GM23338 (cell line): ENCODE measurements at regions not wholly inside any gene's neighbourhood (a gene's known extent, or its start where the extent isn't known, plus 50 kb on each side); places are given as distances from the start of the nearest gene placed in this dataset.

Experiments
- ATAC-seq: fragments of 200-7000 bp; cut with Tn5 transposase; 3 replicates; pipeline ENCODE4 v1.9.1; 2020
- DNase-seq: peaks from one replicate; pipeline ENCODE4 v3.0.0-alpha.2; 2015; ENCODE audit warnings: low spot score
- H2AFZ ChIP-seq: fragments of 200-600 bp; sonication (generic); 2 replicates; pipeline ENCODE4 v1.8.0; 2016; ENCODE audit warnings: antibody characterized with exemption, mild to moderate bottlenecking, moderate library complexity
- H3F3A ChIP-seq: fragments of 200-600 bp; sonication (generic); replicated peaks from 2 replicates; pipeline ENCODE4 v1.8.0; 2017; ENCODE audit warnings: antibody characterized with exemption, mixed run types, low read depth
- H3K27ac ChIP-seq: fragments of 200-600 bp; sonication (generic); 2 replicates; pipeline ENCODE4 v1.6.1; 2016; ENCODE audit warnings: low read depth
- H3K27me3 ChIP-seq: fragments of 200-600 bp; sonication (generic); 2 replicates; pipeline ENCODE4 v1.8.0; 2016; ENCODE audit warnings: mild to moderate bottlenecking, mixed run types, moderate library complexity; ENCODE audit not compliant: insufficient read depth
- H3K36me3 ChIP-seq: fragments of 200-600 bp; sonication (generic); 2 replicates; pipeline ENCODE4 v1.8.0; 2016; ENCODE audit warnings: mild to moderate bottlenecking; ENCODE audit not compliant: insufficient read depth
- H3K4me1 ChIP-seq: fragments of 200-600 bp; sonication (generic); 2 replicates; pipeline ENCODE4 v1.8.0; 2016; ENCODE audit warnings: mild to moderate bottlenecking, moderate library complexity; ENCODE audit not compliant: insufficient read depth
- H3K4me2 ChIP-seq: fragments of 200-600 bp; sonication (generic); 2 replicates; pipeline ENCODE4 v1.7.1; 2017; ENCODE audit warnings: mixed run types
- H3K4me3 ChIP-seq: fragments of 200-600 bp; sonication (generic); 2 replicates; pipeline ENCODE4 v1.6.1; 2016; ENCODE audit warnings: mixed run types
- H3K79me2 ChIP-seq: fragments of 200-600 bp; sonication (generic); replicated peaks from 2 replicates; pipeline ENCODE4 v1.8.0; 2017; ENCODE audit warnings: mild to moderate bottlenecking; ENCODE audit not compliant: insufficient read depth
- H3K9me2 ChIP-seq: fragments of 200-600 bp; sonication (generic); 2 replicates; pipeline ENCODE4 v1.8.0; 2017; ENCODE audit not compliant: insufficient read depth
- H4K20me1 ChIP-seq: fragments of 200-600 bp; sonication (generic); replicated peaks from 2 replicates; pipeline ENCODE4 v1.8.0; 2017; ENCODE audit warnings: mild to moderate bottlenecking; ENCODE audit not compliant: insufficient read depth
- H3K27ac Mint-ChIP-seq: 2 replicates; pipeline ENCODE4 v1.8.0; 2020; ENCODE audit warnings: inconsistent platforms, mild to moderate bottlenecking, moderate library complexity, mixed read lengths
- H3K27me3 Mint-ChIP-seq: 3 replicates; pipeline ENCODE4 v1.8.0; 2022; ENCODE audit warnings: low read depth, mild to moderate bottlenecking, moderate library complexity, mixed read lengths, inconsistent platforms; ENCODE audit not compliant: insufficient read depth, poor library complexity
- H3K36me3 Mint-ChIP-seq: 3 replicates; pipeline ENCODE4 v1.8.0; 2021; ENCODE audit warnings: low read depth, mild to moderate bottlenecking, inconsistent platforms, moderate library complexity, mixed read lengths
- H3K4me1 Mint-ChIP-seq: 3 replicates; pipeline ENCODE4 v1.8.0; 2020; ENCODE audit warnings: mild to moderate bottlenecking, inconsistent platforms, mixed read lengths
- H3K4me3 Mint-ChIP-seq: 3 replicates; pipeline ENCODE4 v1.8.0; 2021; ENCODE audit warnings: moderate library complexity, mild to moderate bottlenecking, inconsistent platforms, mixed read lengths
- H3K9me3 Mint-ChIP-seq: 3 replicates; pipeline ENCODE4 v1.8.0; 2020; ENCODE audit warnings: moderate library complexity, mild to moderate bottlenecking, inconsistent platforms, mixed read lengths
- CREB1 ChIP-seq: fragments of 250-450 bp; sonication (Bioruptor Pico); IDR thresholded peaks from 2 replicates; pipeline ENCODE4 v1.5.0; 2020; ENCODE audit warnings: low read depth, mild to moderate bottlenecking, moderate library complexity
- EZH2 ChIP-seq: fragments of 200-600 bp; sonication (generic); IDR thresholded peaks from one replicate; pipeline ENCODE4 v1.8.0; 2017; ENCODE audit warnings: antibody characterized with exemption, mild to moderate bottlenecking, low read depth; ENCODE audit not compliant: unreplicated experiment
- EZH2phosphoT487 ChIP-seq: fragments of 200-600 bp; sonication (generic); IDR thresholded peaks from one replicate; pipeline ENCODE4 v1.8.1; 2018; ENCODE audit warnings: antibody characterized with exemption; ENCODE audit not compliant: unreplicated experiment
- JUNB ChIP-seq: IDR thresholded peaks from one replicate; pipeline ENCODE4 v1.6.1; 2016; ENCODE audit warnings: antibody characterized with exemption; ENCODE audit not compliant: unreplicated experiment
- ZNF331 ChIP-seq: fragments of 250-450 bp; sonication (Bioruptor Pico); IDR thresholded peaks from 2 replicates; pipeline ENCODE4 v1.5.0; 2020; ENCODE audit warnings: low read depth, mild to moderate bottlenecking, moderate library complexity
- TF ChIP-seq, protein P1 (sequence below): IDR thresholded peaks from 2 replicates; pipeline ENCODE4 v1.6.1; 2016; ENCODE audit warnings: antibody characterized with exemption
- TF ChIP-seq, protein P2 (sequence below): IDR thresholded peaks from one replicate; pipeline ENCODE4 v1.6.1; 2018; ENCODE audit warnings: antibody characterized with exemption; ENCODE audit not compliant: unreplicated experiment
- TF ChIP-seq, protein P3 (sequence below): fragments of 250-450 bp; sonication (Bioruptor Pico); IDR thresholded peaks from 2 replicates; pipeline ENCODE4 v1.5.0; 2020; ENCODE audit warnings: mild to moderate bottlenecking, moderate library complexity
- TF ChIP-seq, protein P4 (sequence below), 2 experiments: fragments of 200-600 bp in 1 of 2; sonication (generic) in 1 of 2; conservative IDR thresholded peaks; 2 replicates each; pipeline versions ENCODE4 v1.5.1 to v1.6.1; 2016 to 2017; ENCODE audit warnings: antibody characterized with exemption in 2 of 2, low read depth in 2 of 2, mild to moderate bottlenecking in 2 of 2, moderate library complexity in 1 of 2

DNA sequence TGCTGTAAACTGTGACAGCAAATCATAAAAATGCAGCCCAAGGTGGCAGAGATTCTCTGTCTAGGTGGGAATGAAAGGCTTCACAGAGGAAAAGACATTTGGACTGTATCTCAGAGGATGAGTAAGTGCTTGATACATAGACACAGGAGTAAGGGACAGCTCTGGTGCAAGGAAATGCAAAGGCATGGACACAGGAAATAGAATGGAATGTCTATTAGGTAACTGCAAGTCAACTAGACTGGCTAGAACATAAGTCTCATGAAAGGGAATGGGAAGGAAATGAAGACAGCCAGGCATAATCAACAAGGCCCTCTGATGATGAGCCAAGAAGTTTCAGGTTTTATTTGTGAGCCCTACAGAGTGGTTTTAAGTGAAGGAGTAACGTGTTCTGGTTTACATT, 321.7 kb downstream of the SUCLA2 start (continued):
- TF ChIP-seq JUNB (no peak), EZH2phosphoT487 (no peak)

DNA sequence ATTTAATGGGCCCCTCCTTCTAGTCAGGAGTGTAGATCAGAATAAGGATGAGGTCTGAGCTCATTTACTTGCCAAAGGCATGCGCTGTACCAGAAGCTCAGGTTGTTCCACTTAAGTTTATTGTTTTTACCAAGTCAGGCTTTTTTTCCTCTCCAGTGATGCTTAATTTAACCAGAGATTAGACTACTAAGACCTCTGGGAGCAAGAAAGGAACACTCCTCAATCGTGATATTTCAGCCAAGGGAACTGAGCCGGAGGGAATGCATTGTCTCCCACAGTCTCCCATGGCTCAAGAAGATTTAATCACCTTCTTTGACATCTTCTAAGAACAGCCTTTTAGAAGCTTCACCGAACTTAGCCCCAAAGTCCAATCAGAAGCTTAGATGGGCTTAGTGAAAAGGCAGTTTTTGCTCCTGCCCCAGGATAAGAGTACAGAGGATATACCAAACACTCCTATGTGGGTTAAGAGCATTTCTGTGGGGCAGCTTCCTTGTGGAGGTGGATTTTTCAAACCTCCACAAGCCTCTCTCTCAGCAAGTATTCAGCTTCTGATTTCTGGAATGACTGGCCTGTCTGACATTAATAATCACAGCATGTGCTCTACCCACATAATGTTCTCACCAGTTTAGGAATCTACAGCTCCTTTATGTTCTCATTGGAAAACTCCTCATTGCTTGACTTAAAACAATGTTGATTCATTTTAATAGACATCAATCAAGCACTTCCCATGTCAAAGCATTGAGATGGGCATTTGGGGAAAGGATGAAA, 322.7 kb downstream of the SUCLA2 start:
- H3K9me3 Mint-ChIP-seq: no peaks in the 10 kb centered on the region
- DNase-seq: no peak
- H3K27me3 Mint-ChIP-seq: peaks cover 1% of the 10 kb centered on the region
- H3K4me3 ChIP-seq: no peak overlapping the region
- no peaks in the 10 kb centered on the region for H3K79me2 ChIP-seq
- H3K36me3 Mint-ChIP-seq: no peaks in the 10 kb centered on the region
- no peaks in the 10 kb centered on the region for H3K9me2 ChIP-seq
- no peaks in the 10 kb centered on the region for H4K20me1 ChIP-seq
- H3K4me2 ChIP-seq: no peak overlapping the region
- H3K4me1 ChIP-seq: peaks cover 5% of the 10 kb centered on the region; the same call in 1 of the 2 replicates
- H3K4me1 Mint-ChIP-seq: peaks cover 3% of the 10 kb centered on the region; the same call in 1 of the 3 replicates
- no peak for ATAC-seq
- no peaks in the 10 kb centered on the region for H3K36me3 ChIP-seq
- H2AFZ ChIP-seq: no peak overlapping the region
- H3K27ac Mint-ChIP-seq: no peak overlapping the region
- no peak overlapping the region for H3K27ac ChIP-seq
- no peaks in the 10 kb centered on the region for H3K27me3 ChIP-seq
- no peak overlapping the region for H3K4me3 Mint-ChIP-seq
- no peaks in the 10 kb centered on the region for H3F3A ChIP-seq
- TF ChIP-seq, protein P1, sequence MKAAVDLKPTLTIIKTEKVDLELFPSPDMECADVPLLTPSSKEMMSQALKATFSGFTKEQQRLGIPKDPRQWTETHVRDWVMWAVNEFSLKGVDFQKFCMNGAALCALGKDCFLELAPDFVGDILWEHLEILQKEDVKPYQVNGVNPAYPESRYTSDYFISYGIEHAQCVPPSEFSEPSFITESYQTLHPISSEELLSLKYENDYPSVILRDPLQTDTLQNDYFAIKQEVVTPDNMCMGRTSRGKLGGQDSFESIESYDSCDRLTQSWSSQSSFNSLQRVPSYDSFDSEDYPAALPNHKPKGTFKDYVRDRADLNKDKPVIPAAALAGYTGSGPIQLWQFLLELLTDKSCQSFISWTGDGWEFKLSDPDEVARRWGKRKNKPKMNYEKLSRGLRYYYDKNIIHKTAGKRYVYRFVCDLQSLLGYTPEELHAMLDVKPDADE: no peak
- TF ChIP-seq JUNB (no peak), ZNF331 (CRISPR knock-in tag) (no peak), EZH2 (no peak), EZH2phosphoT487 (no peak), CREB1 (no peak)
- TF ChIP-seq, protein P2, sequence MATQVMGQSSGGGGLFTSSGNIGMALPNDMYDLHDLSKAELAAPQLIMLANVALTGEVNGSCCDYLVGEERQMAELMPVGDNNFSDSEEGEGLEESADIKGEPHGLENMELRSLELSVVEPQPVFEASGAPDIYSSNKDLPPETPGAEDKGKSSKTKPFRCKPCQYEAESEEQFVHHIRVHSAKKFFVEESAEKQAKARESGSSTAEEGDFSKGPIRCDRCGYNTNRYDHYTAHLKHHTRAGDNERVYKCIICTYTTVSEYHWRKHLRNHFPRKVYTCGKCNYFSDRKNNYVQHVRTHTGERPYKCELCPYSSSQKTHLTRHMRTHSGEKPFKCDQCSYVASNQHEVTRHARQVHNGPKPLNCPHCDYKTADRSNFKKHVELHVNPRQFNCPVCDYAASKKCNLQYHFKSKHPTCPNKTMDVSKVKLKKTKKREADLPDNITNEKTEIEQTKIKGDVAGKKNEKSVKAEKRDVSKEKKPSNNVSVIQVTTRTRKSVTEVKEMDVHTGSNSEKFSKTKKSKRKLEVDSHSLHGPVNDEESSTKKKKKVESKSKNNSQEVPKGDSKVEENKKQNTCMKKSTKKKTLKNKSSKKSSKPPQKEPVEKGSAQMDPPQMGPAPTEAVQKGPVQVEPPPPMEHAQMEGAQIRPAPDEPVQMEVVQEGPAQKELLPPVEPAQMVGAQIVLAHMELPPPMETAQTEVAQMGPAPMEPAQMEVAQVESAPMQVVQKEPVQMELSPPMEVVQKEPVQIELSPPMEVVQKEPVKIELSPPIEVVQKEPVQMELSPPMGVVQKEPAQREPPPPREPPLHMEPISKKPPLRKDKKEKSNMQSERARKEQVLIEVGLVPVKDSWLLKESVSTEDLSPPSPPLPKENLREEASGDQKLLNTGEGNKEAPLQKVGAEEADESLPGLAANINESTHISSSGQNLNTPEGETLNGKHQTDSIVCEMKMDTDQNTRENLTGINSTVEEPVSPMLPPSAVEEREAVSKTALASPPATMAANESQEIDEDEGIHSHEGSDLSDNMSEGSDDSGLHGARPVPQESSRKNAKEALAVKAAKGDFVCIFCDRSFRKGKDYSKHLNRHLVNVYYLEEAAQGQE: no peak
- TF ChIP-seq, protein P3, sequence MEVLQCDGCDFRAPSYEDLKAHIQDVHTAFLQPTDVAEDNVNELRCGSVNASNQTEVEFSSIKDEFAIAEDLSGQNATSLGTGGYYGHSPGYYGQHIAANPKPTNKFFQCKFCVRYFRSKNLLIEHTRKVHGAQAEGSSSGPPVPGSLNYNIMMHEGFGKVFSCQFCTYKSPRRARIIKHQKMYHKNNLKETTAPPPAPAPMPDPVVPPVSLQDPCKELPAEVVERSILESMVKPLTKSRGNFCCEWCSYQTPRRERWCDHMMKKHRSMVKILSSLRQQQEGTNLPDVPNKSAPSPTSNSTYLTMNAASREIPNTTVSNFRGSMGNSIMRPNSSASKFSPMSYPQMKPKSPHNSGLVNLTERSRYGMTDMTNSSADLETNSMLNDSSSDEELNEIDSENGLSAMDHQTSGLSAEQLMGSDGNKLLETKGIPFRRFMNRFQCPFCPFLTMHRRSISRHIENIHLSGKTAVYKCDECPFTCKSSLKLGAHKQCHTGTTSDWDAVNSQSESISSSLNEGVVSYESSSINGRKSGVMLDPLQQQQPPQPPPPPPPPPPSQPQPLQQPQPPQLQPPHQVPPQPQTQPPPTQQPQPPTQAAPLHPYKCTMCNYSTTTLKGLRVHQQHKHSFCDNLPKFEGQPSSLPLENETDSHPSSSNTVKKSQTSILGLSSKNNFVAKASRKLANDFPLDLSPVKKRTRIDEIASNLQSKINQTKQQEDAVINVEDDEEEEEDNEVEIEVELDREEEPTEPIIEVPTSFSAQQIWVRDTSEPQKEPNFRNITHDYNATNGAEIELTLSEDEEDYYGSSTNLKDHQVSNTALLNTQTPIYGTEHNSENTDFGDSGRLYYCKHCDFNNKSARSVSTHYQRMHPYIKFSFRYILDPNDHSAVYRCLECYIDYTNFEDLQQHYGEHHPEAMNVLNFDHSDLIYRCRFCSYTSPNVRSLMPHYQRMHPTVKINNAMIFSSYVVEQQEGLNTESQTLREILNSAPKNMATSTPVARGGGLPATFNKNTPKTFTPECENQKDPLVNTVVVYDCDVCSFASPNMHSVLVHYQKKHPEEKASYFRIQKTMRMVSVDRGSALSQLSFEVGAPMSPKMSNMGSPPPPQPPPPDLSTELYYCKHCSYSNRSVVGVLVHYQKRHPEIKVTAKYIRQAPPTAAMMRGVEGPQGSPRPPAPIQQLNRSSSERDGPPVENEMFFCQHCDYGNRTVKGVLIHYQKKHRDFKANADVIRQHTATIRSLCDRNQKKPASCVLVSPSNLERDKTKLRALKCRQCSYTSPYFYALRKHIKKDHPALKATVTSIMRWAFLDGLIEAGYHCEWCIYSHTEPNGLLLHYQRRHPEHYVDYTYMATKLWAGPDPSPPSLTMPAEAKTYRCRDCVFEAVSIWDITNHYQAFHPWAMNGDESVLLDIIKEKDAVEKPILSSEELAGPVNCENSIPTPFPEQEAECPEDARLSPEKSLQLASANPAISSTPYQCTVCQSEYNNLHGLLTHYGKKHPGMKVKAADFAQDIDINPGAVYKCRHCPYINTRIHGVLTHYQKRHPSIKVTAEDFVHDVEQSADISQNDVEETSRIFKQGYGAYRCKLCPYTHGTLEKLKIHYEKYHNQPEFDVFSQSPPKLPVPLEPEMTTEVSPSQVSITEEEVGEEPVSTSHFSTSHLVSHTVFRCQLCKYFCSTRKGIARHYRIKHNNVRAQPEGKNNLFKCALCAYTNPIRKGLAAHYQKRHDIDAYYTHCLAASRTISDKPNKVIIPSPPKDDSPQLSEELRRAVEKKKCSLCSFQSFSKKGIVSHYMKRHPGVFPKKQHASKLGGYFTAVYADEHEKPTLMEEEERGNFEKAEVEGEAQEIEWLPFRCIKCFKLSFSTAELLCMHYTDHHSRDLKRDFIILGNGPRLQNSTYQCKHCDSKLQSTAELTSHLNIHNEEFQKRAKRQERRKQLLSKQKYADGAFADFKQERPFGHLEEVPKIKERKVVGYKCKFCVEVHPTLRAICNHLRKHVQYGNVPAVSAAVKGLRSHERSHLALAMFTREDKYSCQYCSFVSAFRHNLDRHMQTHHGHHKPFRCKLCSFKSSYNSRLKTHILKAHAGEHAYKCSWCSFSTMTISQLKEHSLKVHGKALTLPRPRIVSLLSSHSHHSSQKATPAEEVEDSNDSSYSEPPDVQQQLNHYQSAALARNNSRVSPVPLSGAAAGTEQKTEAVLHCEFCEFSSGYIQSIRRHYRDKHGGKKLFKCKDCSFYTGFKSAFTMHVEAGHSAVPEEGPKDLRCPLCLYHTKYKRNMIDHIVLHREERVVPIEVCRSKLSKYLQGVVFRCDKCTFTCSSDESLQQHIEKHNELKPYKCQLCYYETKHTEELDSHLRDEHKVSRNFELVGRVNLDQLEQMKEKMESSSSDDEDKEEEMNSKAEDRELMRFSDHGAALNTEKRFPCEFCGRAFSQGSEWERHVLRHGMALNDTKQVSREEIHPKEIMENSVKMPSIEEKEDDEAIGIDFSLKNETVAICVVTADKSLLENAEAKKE (CRISPR knock-in tag): no peak
- TF ChIP-seq, protein P4, sequence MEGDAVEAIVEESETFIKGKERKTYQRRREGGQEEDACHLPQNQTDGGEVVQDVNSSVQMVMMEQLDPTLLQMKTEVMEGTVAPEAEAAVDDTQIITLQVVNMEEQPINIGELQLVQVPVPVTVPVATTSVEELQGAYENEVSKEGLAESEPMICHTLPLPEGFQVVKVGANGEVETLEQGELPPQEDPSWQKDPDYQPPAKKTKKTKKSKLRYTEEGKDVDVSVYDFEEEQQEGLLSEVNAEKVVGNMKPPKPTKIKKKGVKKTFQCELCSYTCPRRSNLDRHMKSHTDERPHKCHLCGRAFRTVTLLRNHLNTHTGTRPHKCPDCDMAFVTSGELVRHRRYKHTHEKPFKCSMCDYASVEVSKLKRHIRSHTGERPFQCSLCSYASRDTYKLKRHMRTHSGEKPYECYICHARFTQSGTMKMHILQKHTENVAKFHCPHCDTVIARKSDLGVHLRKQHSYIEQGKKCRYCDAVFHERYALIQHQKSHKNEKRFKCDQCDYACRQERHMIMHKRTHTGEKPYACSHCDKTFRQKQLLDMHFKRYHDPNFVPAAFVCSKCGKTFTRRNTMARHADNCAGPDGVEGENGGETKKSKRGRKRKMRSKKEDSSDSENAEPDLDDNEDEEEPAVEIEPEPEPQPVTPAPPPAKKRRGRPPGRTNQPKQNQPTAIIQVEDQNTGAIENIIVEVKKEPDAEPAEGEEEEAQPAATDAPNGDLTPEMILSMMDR (conservative IDR thresholded peaks at IDR 0.05; ENCODE audit: low read depth in 2 of 2): no peak
